ENCODE measurements at regions not wholly inside any gene's neighbourhood (a gene's known extent, or its start where the extent isn't known, plus 50 kb on each side); places are given as distances from the start of the nearest gene placed in this dataset.

DNA sequence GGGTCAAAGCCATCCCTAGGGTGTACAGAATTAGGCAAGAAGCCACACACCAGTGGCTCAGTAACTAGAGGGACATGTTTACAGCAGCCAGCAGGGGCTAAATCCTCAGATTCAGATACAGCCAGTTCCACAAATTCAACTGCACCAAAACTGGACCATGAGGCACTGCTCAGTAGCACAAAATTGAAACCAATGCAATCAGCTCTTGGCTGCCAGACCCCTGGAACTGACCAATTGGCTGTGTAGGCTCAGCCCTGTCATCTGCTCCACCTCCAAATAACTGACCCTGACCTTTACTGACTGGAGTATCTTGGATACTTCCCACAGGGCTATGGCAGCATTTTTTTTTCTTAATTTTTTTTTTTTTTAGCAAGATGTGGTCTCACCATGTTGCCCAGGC lies 226.5 kb downstream of the FOXO1 start:
- no peaks in the 10 kb centered on the region for H3K36me3 ChIP-seq
- TF ChIP-seq POLR2A (IDR thresholded peaks at IDR 0.05) (no peak), POLR2AphosphoS5 (IDR thresholded peaks at IDR 0.05) (no peak)
- TF ChIP-seq, protein P1, sequence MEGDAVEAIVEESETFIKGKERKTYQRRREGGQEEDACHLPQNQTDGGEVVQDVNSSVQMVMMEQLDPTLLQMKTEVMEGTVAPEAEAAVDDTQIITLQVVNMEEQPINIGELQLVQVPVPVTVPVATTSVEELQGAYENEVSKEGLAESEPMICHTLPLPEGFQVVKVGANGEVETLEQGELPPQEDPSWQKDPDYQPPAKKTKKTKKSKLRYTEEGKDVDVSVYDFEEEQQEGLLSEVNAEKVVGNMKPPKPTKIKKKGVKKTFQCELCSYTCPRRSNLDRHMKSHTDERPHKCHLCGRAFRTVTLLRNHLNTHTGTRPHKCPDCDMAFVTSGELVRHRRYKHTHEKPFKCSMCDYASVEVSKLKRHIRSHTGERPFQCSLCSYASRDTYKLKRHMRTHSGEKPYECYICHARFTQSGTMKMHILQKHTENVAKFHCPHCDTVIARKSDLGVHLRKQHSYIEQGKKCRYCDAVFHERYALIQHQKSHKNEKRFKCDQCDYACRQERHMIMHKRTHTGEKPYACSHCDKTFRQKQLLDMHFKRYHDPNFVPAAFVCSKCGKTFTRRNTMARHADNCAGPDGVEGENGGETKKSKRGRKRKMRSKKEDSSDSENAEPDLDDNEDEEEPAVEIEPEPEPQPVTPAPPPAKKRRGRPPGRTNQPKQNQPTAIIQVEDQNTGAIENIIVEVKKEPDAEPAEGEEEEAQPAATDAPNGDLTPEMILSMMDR (IDR thresholded peaks at IDR 0.05 in 8 of 11, conservative IDR thresholded peaks at IDR 0.05 in 3 of 11) = no peak
- H3K27ac ChIP-seq = peak overlapping the region in 6 of 8 donors; percentile 45 to 77 (median 68)
- peaks cover 21 to 91% (median 53%) of the 10 kb centered on the region in 6 donors for H3K4me1 ChIP-seq
- H3K9me3 ChIP-seq = no peaks in the 10 kb centered on the region
- no peak for DNase-seq
- no peaks in the 10 kb centered on the region for H3K27me3 ChIP-seq (replicated peaks in 1 of 7)
- intact Hi-C loops (cut with DNase I; ENCODE audit: low total_unique reads) = no loop called here
- no peak overlapping the region for H3K4me3 ChIP-seq

- H3K4me3 ChIP-seq = no peak overlapping the region
- TF ChIP-seq POLR2AphosphoS5 (IDR thresholded peaks at IDR 0.05) = peak in 2 of 3 donors; percentile 65 to 69
- TF ChIP-seq, protein P1 (IDR thresholded peaks at IDR 0.05 in 8 of 11, conservative IDR thresholded peaks at IDR 0.05 in 3 of 11) = no peak
- TF ChIP-seq POLR2A (IDR thresholded peaks at IDR 0.05) = no peak
- H3K4me1 ChIP-seq = peaks cover 26 to 91% (median 57%) of the 10 kb centered on the region in 6 donors
- intact Hi-C loops (cut with DNase I; ENCODE audit: low total_unique reads) = no loop called here
- peak; percentile 84 for DNase-seq
- H3K27me3 ChIP-seq (replicated peaks in 1 of 7) = no peaks in the 10 kb centered on the region
- H3K9me3 ChIP-seq = no peaks in the 10 kb centered on the region
- H3K36me3 ChIP-seq = no peaks in the 10 kb centered on the region
- H3K27ac ChIP-seq = peak overlapping the region in 6 of 8 donors; percentile 13 to 73 (median 56)
- WGBS, 5 donors = 67 to 75% (median 71%) methylated on average over 9 of the region's 9 CpGs
Measured at GRCh38 chr13:40440990-40441820, 225.2 kb downstream of the FOXO1 start.

DNA sequence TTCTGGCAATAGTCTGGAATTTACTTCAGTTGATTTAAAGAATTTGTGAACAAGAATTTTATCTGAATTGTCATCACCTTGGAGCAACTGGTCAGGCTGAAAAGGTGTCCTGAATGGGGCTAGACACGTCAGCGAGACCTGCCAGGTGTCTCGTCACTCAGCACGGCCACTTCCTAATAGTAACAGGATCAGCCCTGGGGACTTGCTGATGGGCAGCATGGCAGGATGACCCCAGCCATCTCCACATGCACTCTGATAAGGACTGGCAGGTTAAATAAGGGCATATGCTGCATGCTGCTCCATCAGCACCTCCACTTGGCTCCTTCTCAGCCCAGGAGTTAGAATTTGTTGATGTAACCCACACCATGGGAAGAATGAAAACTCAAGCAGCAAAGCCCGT lies 224.2 kb downstream of the FOXO1 start:
- DNase-seq = no peak
- peaks cover 26 to 96% (median 64%) of the 10 kb centered on the region in 6 donors for H3K4me1 ChIP-seq
- TF ChIP-seq, protein P1 (IDR thresholded peaks at IDR 0.05 in 8 of 11, conservative IDR thresholded peaks at IDR 0.05 in 3 of 11) = no peak
- no peak for TF ChIP-seq POLR2AphosphoS5 (IDR thresholded peaks at IDR 0.05)
- WGBS, 5 donors = 87 to 91% (median 90%) methylated on average over 5 of the region's 5 CpGs
- intact Hi-C loops (cut with DNase I; ENCODE audit: low total_unique reads) = no loop called here
- H3K36me3 ChIP-seq = no peaks in the 10 kb centered on the region
- no peaks in the 10 kb centered on the region for H3K27me3 ChIP-seq (replicated peaks in 1 of 7)
- H3K9me3 ChIP-seq = no peaks in the 10 kb centered on the region
- peak overlapping the region in 1 of 8 donors; percentile 70 for H3K27ac ChIP-seq
- no peak overlapping the region for H3K4me3 ChIP-seq

GRCh38 chr13:40442826-40443225 lies 223.6 kb downstream of the FOXO1 start:
- no peak for TF ChIP-seq POLR2A (IDR thresholded peaks at IDR 0.05)
- TF ChIP-seq, protein P1 (IDR thresholded peaks at IDR 0.05 in 8 of 11, conservative IDR thresholded peaks at IDR 0.05 in 3 of 11) = no peak
- no peak for TF ChIP-seq POLR2AphosphoS5 (IDR thresholded peaks at IDR 0.05)
- Histone ChIP-seq H3K27ac (no peak overlapping the region), H3K4me1 (peaks cover 24 to 96% (median 62%) of the 10 kb centered on the region in 6 donors), H3K36me3 (no peaks in the 10 kb centered on the region), H3K27me3 (replicated peaks in 1 of 7) (no peaks in the 10 kb centered on the region), H3K4me3 (no peak overlapping the region), H3K9me3 (no peaks in the 10 kb centered on the region)
- 72 to 78% (median 74%) methylated on average over 6 of the region's 6 CpGs for WGBS, 5 donors
- no peak for DNase-seq
- intact Hi-C loops (cut with DNase I; ENCODE audit: low total_unique reads) = no loop called here
